Spleen (tissue), 7 donors: ENCODE measurements at regions not wholly inside any gene's neighbourhood (a gene's known extent, or its start where the extent isn't known, plus 50 kb on each side); places are given as distances from the start of the nearest gene placed in this dataset.

ENCODE experiments used
- CTCF ChIP-seq, 11 experiments: fragments of 200-600 bp in 7 of 11; fragments of 450-650 bp in 4 of 11; sonication (generic) in 4 of 11; IDR thresholded peaks in 8 of 11; conservative IDR thresholded peaks in 3 of 11; 1 replicate in 7 of 11; 2 replicates in 4 of 11; pipeline versions ENCODE4 v1.4.0 to v1.8.0; 2016 to 2021; ENCODE audit warnings: antibody characterized with exemption in 11 of 11, inconsistent platforms in 4 of 11, mild to moderate bottlenecking in 1 of 11
- POLR2A ChIP-seq, 3 donors: fragments of 450-650 bp; IDR thresholded peaks; one replicate each; pipeline ENCODE4 v1.5.1; 2017; ENCODE audit warnings: antibody characterized with exemption in 3 of 3, mild to moderate bottlenecking in 1 of 3
- POLR2AphosphoS5 ChIP-seq, 3 donors: sonication (generic); formaldehyde crosslinking; IDR thresholded peaks; one replicate each; pipeline ENCODE4 v1.5.1; 2017; ENCODE audit warnings: antibody characterized with exemption in 3 of 3
- donor health status: DM: no; HTN: no; CAD: no; lungs with moderate emphysema.
- donor health status: DM: no; HTN: no; CAD: no.
- donor health status: DM: no; HTN: no; CAD: no.

GRCh38 chr7:79927116-79927515, 207.5 kb upstream of the GNAI1 start:
- TF ChIP-seq POLR2A (IDR thresholded peaks at IDR 0.05) (no peak), CTCF (IDR thresholded peaks at IDR 0.05 in 8 of 11, conservative IDR thresholded peaks at IDR 0.05 in 3 of 11) (no peak), POLR2AphosphoS5 (IDR thresholded peaks at IDR 0.05) (no peak)
